Mucosa of descending colon (tissue), 3 donors: ENCODE measurements at regions not wholly inside any gene's neighbourhood (a gene's known extent, or its start where the extent isn't known, plus 50 kb on each side); places are given as distances from the start of the nearest gene placed in this dataset.
"Not testable (repeated sequence)": the region's sequence is repeated elsewhere in the genome, so short reads cannot be mapped to it uniquely, and the experiment has no call there.

Experiments used
- ATAC-seq: fragments of 200-7000 bp; cut with Tn5 transposase; one replicate; pipeline ENCODE4 v1.9.1; 2020; ENCODE audit warnings: mild to moderate bottlenecking, moderate library complexity
- DNase-seq, 3 donors: peaks; one replicate each; pipeline ENCODE4 v3.0.0-alpha.2; 2020
- H3K36me3 ChIP-seq: fragments of 200-600 bp; one replicate; pipeline ENCODE4 v1.8.0; 2021; ENCODE audit warnings: low read depth, mild to moderate bottlenecking
- H3K4me1 ChIP-seq: fragments of 200-600 bp; one replicate; pipeline ENCODE4 v1.8.0; 2021; ENCODE audit warnings: low read depth, mild to moderate bottlenecking
- H3K4me3 ChIP-seq: fragments of 200-600 bp; one replicate; pipeline ENCODE4 v1.8.0; 2021; ENCODE audit warnings: mild to moderate bottlenecking
- H3K9me3 ChIP-seq: fragments of 200-600 bp; one replicate; pipeline ENCODE4 v1.8.0; 2021; ENCODE audit warnings: mild to moderate bottlenecking
- intact Hi-C, 2 donors: fragments of 100-400 bp; cut with DNase I in 1 of 2; cut with micrococcal nuclease in 1 of 2; formaldehyde crosslinking; loops; one replicate each; pipeline versions ENCODE4 v1.11.0 to v1.11.1; 2022; cut with DNase I, micrococcal nuclease
- TF ChIP-seq, protein P1 (sequence below): fragments of 200-600 bp; IDR thresholded peaks from one replicate; pipeline ENCODE4 v1.8.0; 2022; ENCODE audit warnings: antibody characterized with exemption, mild to moderate bottlenecking
- donor health status: DM: no; HTN: no; CAD: no; lungs with moderate emphysema.
- donor health status: DM: no; HTN: no; CAD: no.
- donor health status: DM: no; HTN: yes; CAD: no.

DNA sequence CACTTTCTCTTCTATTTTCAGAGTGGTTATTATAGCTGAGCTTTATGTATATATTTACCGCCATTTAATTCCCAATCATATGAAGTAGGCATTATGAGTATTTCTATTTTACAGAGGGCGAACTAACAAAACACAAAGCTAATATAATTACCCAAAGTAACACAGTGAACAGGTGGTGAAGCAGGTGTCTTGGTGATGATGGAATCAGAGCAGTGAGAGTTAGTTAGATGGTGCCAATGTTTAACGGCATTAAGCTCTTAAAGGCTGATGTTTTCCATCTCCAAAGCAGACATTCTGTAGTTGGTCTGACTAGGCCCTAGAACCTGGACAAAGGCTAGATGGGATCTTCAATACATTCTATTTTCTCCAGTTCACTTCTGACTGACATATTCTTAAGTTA, 551.1 kb upstream of the SYNCRIP start:
- H3K4me3 ChIP-seq = no peak overlapping the region
- TF ChIP-seq, protein P1, sequence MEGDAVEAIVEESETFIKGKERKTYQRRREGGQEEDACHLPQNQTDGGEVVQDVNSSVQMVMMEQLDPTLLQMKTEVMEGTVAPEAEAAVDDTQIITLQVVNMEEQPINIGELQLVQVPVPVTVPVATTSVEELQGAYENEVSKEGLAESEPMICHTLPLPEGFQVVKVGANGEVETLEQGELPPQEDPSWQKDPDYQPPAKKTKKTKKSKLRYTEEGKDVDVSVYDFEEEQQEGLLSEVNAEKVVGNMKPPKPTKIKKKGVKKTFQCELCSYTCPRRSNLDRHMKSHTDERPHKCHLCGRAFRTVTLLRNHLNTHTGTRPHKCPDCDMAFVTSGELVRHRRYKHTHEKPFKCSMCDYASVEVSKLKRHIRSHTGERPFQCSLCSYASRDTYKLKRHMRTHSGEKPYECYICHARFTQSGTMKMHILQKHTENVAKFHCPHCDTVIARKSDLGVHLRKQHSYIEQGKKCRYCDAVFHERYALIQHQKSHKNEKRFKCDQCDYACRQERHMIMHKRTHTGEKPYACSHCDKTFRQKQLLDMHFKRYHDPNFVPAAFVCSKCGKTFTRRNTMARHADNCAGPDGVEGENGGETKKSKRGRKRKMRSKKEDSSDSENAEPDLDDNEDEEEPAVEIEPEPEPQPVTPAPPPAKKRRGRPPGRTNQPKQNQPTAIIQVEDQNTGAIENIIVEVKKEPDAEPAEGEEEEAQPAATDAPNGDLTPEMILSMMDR = no peak
- no peaks in the 10 kb centered on the region for H3K9me3 ChIP-seq
- intact Hi-C loops = no loop called here
- ATAC-seq (no peak), DNase-seq (no peak)
- H3K4me1 ChIP-seq = no peaks in the 10 kb centered on the region
- no peaks in the 10 kb centered on the region for H3K36me3 ChIP-seq

DNA sequence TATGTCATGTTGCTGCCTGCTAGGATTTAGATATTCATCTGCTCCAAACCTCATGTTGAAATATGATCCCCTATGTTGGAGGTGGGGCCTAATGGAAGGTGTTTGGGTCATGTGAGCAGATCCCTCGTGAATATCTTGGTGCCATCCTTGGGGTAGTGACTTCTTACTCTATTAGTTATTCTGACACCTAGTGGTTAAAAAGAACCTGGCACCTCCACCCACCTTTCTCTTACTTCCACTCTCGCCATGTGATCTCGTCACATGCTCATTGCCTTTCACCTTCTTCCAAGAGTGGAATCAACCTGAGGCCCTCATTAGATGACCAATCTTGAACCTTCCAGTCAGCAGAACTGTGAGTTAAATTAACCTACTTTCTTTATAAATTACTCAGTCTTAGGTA, 549.4 kb upstream of the SYNCRIP start:
- no peaks in the 10 kb centered on the region for H3K36me3 ChIP-seq
- DNase-seq = peak in 1 of 3 donors; percentile 22
- H3K4me1 ChIP-seq = no peaks in the 10 kb centered on the region
- intact Hi-C loops = no loop called here
- TF ChIP-seq, protein P1 = peak; percentile 16
- H3K9me3 ChIP-seq = no peaks in the 10 kb centered on the region
- ATAC-seq = peak; percentile 31
- H3K4me3 ChIP-seq = no peak overlapping the region

DNA sequence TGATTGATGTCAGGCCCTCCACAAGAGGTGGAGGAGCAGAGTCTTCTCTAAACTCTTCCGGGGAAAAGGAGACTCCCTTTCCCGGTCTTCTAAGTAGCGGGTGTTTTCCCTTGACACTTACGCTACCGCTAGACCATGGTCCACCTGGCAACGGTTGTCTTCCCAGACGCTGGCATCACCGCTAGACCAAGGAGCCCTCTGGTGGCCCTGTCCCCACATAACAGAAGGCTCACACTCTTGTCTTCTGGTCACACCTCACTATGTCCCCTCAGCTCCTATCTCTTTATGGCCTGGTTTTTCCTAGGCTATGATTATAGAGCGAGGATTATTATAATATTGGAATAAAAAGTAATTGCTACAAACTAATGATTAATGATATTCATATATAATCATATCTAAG, 532.5 kb upstream of the SYNCRIP start:
- DNase-seq = peak in 2 of 3 donors; percentile 27 to 28
- H3K4me1 ChIP-seq, intact Hi-C loops, H3K9me3 ChIP-seq, H3K4me3 ChIP-seq, ATAC-seq, H3K36me3 ChIP-seq: not testable (repeated sequence)

DNA sequence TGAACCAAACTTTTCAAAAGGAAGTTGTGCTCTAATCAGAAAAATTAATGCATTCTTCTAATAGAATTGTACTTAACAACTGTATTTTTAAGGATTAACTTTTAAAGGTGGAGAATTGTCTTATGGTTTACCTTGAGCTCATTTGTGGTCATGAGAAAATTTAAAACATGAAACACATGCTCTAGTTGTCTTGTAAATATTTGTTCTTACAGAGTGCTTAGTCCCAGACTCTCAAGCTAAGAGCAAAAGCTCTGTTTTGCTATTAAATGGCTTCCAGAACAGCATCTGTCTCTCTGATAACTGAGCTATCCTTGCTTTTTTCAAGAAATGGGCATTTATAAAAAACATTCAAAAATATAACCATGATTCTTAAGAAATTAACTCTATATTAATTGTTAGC, 512.2 kb upstream of the SYNCRIP start:
- Histone ChIP-seq H3K4me3 (no peak overlapping the region), H3K36me3 (no peaks in the 10 kb centered on the region), H3K4me1 (no peaks in the 10 kb centered on the region), H3K9me3 (no peaks in the 10 kb centered on the region)
- ATAC-seq (no peak), DNase-seq (no peak)
- TF ChIP-seq, protein P1 = no peak
- intact Hi-C loops = no loop called here

DNA sequence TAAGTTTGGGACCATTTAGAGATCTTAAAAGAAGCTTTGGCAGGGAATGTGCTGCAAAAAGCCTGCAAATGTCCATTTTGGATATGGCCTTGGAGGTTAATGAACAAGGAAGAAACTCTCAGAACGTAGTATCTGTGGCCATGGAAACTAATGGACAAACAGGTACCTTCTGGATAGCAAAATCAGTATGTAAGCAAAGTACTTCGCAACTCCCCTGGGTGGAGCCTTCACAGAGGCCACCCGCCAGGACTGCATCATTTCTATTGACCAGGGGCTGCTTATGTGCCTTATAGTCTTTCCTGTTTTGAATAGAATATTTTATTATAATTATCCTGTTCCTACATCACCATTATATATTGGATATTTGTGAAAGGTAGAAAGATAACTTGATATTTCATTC, 510.8 kb upstream of the SYNCRIP start:
- intact Hi-C loops = no loop called here
- H3K9me3 ChIP-seq = peaks cover 4% of the 10 kb centered on the region
- no peak overlapping the region for H3K4me3 ChIP-seq
- no peaks in the 10 kb centered on the region for H3K4me1 ChIP-seq
- DNase-seq = no peak
- TF ChIP-seq, protein P1 = no peak
- no peaks in the 10 kb centered on the region for H3K36me3 ChIP-seq
- ATAC-seq = no peak

DNA sequence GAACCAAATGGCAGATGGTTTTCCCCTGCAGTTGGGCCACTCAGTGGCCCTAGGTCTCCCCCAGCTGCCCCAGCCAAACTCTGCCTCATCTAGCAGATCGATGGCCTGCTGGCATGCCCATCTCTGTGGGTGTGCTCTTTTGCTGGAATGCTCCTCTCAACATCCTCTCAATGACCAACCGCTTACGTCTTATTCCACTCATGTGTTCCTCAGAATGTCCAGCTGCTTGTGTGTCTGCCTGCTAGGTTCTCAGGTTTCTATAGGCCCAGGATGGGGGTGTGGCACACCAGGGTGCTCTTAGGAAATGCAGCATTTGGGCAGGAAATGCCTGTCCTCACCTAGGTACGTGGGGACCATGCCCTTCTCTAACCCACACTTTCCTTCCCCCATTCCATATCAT, 509.9 kb upstream of the SYNCRIP start:
- ATAC-seq = no peak
- no peak for DNase-seq
- intact Hi-C loops = no loop called here
- Histone ChIP-seq H3K36me3 (no peaks in the 10 kb centered on the region), H3K4me1 (no peaks in the 10 kb centered on the region), H3K9me3 (peaks cover 4% of the 10 kb centered on the region), H3K4me3 (no peak overlapping the region)
- TF ChIP-seq, protein P1 = no peak
